ENCODE measurements at regions not wholly inside any gene's neighbourhood (a gene's known extent, or its start where the extent isn't known, plus 50 kb on each side); places are given as distances from the start of the nearest gene placed in this dataset.

DNA sequence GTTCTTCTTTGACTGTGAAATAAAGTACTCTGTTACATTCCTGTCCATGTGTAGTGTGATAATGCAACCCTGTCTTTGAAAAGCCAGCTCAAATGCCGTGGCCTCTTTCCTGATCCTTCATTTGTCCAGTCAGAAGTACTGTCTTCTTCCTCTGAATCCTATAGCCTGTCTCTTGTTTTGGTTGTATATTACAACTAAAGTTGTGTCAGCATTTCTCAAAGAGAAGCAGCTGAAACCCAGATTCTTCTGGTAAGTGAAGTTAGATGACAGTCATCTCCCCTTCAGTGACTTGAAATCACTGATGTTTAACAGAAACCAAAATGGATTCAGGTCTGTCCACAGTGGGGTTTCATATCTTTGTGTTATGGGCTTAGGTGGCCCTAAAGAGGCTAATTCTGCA lies 196.2 kb downstream of the PCSK1 start:
- TF ChIP-seq, protein P1, sequence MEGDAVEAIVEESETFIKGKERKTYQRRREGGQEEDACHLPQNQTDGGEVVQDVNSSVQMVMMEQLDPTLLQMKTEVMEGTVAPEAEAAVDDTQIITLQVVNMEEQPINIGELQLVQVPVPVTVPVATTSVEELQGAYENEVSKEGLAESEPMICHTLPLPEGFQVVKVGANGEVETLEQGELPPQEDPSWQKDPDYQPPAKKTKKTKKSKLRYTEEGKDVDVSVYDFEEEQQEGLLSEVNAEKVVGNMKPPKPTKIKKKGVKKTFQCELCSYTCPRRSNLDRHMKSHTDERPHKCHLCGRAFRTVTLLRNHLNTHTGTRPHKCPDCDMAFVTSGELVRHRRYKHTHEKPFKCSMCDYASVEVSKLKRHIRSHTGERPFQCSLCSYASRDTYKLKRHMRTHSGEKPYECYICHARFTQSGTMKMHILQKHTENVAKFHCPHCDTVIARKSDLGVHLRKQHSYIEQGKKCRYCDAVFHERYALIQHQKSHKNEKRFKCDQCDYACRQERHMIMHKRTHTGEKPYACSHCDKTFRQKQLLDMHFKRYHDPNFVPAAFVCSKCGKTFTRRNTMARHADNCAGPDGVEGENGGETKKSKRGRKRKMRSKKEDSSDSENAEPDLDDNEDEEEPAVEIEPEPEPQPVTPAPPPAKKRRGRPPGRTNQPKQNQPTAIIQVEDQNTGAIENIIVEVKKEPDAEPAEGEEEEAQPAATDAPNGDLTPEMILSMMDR (IDR thresholded peaks at IDR 0.05; ENCODE audit: low read length): no peak
- no peak for TF ChIP-seq EZH2 (IDR thresholded peaks at IDR 0.05; ENCODE audit: borderline replicate concordance, low read length)
